ENCODE measurements at regions not wholly inside any gene's neighbourhood (a gene's known extent, or its start where the extent isn't known, plus 50 kb on each side); places are given as distances from the start of the nearest gene placed in this dataset.

DNA sequence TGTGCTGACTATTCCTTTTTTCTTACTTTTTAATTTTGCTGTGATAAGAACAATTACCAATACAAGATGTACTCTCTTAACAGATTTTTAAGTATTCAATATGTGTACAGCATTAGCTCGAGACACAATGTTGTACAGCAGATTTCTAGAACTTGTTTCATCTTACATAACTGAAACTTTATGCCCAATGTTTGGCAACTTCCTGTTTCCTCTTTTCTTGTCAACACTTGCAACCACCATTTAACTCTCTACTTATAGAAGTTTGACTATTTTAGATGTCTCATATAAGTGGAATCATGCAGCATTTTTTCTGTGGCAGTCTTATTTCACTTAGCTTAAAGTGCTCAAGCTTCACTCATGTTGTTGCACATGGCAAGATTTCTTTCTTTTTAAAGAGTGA is 1426.8 kb downstream of the SLITRK5 start:
- intact Hi-C loops (cut with micrococcal nuclease): no loop called here
- Histone ChIP-seq H3K27ac (replicated peaks) (no peak overlapping the region), H3K9me3 (replicated peaks) (peaks cover 3% of the 10 kb centered on the region), H3K4me3 (no peak overlapping the region), H3K36me3 (no peaks in the 10 kb centered on the region), H3K27me3 (ENCODE audit: low read depth) (no peaks in the 10 kb centered on the region), H3K4me1 (no peaks in the 10 kb centered on the region)
- TF ChIP-seq, protein P1, sequence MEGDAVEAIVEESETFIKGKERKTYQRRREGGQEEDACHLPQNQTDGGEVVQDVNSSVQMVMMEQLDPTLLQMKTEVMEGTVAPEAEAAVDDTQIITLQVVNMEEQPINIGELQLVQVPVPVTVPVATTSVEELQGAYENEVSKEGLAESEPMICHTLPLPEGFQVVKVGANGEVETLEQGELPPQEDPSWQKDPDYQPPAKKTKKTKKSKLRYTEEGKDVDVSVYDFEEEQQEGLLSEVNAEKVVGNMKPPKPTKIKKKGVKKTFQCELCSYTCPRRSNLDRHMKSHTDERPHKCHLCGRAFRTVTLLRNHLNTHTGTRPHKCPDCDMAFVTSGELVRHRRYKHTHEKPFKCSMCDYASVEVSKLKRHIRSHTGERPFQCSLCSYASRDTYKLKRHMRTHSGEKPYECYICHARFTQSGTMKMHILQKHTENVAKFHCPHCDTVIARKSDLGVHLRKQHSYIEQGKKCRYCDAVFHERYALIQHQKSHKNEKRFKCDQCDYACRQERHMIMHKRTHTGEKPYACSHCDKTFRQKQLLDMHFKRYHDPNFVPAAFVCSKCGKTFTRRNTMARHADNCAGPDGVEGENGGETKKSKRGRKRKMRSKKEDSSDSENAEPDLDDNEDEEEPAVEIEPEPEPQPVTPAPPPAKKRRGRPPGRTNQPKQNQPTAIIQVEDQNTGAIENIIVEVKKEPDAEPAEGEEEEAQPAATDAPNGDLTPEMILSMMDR (IDR thresholded peaks at IDR 0.05; ENCODE audit: borderline replicate concordance): no peak
- no peak for DNase-seq

DNA sequence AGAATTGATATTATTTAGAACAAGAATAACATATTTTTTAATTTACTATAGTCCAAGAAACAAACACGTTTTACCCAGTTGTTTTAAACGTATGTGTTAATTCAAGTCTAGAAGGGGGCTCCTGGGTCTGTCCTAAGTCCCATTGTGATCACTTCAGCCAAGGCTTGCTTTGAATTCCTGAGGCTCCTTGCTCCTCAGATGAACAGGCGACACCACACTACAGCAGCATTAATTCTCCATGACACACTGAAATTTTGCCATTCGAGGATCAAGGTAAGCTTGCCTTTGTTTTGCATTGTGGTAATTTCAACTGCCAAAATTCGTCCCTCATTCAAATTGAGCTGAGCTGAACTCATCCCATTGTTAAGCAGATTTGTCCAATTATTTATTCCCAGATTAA is 1442.6 kb downstream of the SLITRK5 start:
- intact Hi-C loops (cut with micrococcal nuclease): no loop called here
- TF ChIP-seq, protein P1 (IDR thresholded peaks at IDR 0.05; ENCODE audit: borderline replicate concordance): no peak

GRCh38 chr13:89115307-89115706 is 1444.1 kb downstream of the SLITRK5 start:
- Histone ChIP-seq H3K27ac (replicated peaks) (no peak overlapping the region), H3K27me3 (ENCODE audit: low read depth) (no peaks in the 10 kb centered on the region), H3K4me1 (no peaks in the 10 kb centered on the region), H3K9me3 (replicated peaks) (peaks cover 8% of the 10 kb centered on the region), H3K4me3 (no peak overlapping the region), H3K36me3 (no peaks in the 10 kb centered on the region)
- no peak for DNase-seq
- TF ChIP-seq, protein P1 (IDR thresholded peaks at IDR 0.05; ENCODE audit: borderline replicate concordance): no peak
- intact Hi-C loops (cut with micrococcal nuclease): no loop called here

More for the DNA sequence above, 1442.6 kb downstream of the SLITRK5 start:
- no peak for DNase-seq
- H3K27ac ChIP-seq (replicated peaks): no peak overlapping the region
- H3K36me3 ChIP-seq: no peaks in the 10 kb centered on the region
- H3K27me3 ChIP-seq (ENCODE audit: low read depth): no peaks in the 10 kb centered on the region
- no peaks in the 10 kb centered on the region for H3K4me1 ChIP-seq
- peaks cover 8% of the 10 kb centered on the region for H3K9me3 ChIP-seq (replicated peaks)
- H3K4me3 ChIP-seq: no peak overlapping the region

GRCh38 chr13:89136678-89137077 is 1465.5 kb downstream of the SLITRK5 start:
- intact Hi-C loops (cut with micrococcal nuclease): no loop called here
- Histone ChIP-seq H3K9me3 (replicated peaks) (no peaks in the 10 kb centered on the region), H3K4me1 (no peaks in the 10 kb centered on the region), H3K27ac (replicated peaks) (no peak overlapping the region), H3K36me3 (no peaks in the 10 kb centered on the region), H3K4me3 (no peak overlapping the region), H3K27me3 (ENCODE audit: low read depth) (no peaks in the 10 kb centered on the region)
- TF ChIP-seq, protein P1 (IDR thresholded peaks at IDR 0.05; ENCODE audit: borderline replicate concordance): no peak
- DNase-seq: no peak

DNA sequence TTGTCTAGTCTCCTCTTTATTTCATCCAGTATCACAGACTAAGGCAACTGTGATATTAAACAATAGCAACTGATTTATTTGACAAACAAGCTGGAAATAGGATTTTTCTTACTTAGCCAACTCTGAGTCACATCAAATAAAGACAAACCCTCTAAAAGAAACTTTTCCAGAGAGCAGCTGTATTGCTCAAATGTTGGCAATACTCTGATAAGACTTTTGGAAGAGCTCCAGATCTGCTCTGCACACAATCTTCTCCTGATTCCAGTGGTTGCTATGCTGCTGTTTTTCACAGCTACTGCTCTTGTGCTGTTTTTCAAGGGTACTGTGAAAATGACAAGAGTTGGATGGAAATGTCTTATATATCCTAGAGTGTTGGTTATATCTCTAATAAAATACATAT is 1479.2 kb downstream of the SLITRK5 start:
- H3K4me1 ChIP-seq: no peaks in the 10 kb centered on the region
- H3K27me3 ChIP-seq (ENCODE audit: low read depth): no peaks in the 10 kb centered on the region
- no peaks in the 10 kb centered on the region for H3K36me3 ChIP-seq
- no peak overlapping the region for H3K4me3 ChIP-seq
- H3K9me3 ChIP-seq (replicated peaks): peaks cover 28% of the 10 kb centered on the region
- DNase-seq: no peak
- no peak overlapping the region for H3K27ac ChIP-seq (replicated peaks)
- intact Hi-C loops (cut with micrococcal nuclease): no loop called here
- TF ChIP-seq, protein P1 (IDR thresholded peaks at IDR 0.05; ENCODE audit: borderline replicate concordance): no peak

DNA sequence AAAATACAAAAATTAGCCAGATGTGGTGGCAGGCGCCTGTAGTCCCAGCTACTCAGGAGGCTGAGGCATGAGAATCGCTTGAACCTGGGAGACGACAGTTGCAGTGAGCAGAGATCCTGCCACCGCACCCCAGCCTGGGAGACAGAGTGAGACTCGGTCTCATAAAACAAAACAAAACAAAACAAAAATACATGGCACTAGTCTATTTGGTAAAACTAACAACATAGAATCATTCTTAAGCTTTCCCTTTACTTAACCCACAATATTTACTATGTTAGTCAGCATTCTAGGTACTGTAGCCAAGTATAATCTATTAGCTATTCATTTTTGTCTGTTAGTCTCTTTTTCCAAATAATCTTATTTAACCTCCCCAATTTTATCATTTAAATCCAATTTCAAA is 1482.8 kb downstream of the SLITRK5 start:
- H3K4me1 ChIP-seq: no peaks in the 10 kb centered on the region
- H3K4me3 ChIP-seq: no peak overlapping the region
- TF ChIP-seq, protein P1 (IDR thresholded peaks at IDR 0.05; ENCODE audit: borderline replicate concordance): no peak
- DNase-seq: no peak
- no peaks in the 10 kb centered on the region for H3K36me3 ChIP-seq
- intact Hi-C loops (cut with micrococcal nuclease): no loop called here
- no peak overlapping the region for H3K27ac ChIP-seq (replicated peaks)
- H3K27me3 ChIP-seq (ENCODE audit: low read depth): no peaks in the 10 kb centered on the region
- H3K9me3 ChIP-seq (replicated peaks): peaks cover 22% of the 10 kb centered on the region

Measured in left ventricle myocardium inferior (tissue), 1 donor.